ENCODE measurements at regions not wholly inside any gene's neighbourhood (a gene's known extent, or its start where the extent isn't known, plus 50 kb on each side); places are given as distances from the start of the nearest gene placed in this dataset.

- no peak for FAIRE-seq
These were observed 272.0 kb downstream of the BLID start for GRCh38 chr11:121844016-121844415.

GRCh38 chr11:121842192-121842585 lies 273.8 kb downstream of the BLID start:
- FAIRE-seq: no peak

GRCh38 chr11:121841487-121842191 lies 274.4 kb downstream of the BLID start:
- no peak for FAIRE-seq

GRCh38 chr11:121839781-121840180 lies 276.2 kb downstream of the BLID start:
- no peak for FAIRE-seq

- no peak for FAIRE-seq
These were observed 277.4 kb downstream of the BLID start for GRCh38 chr11:121838571-121838970.

GRCh38 chr11:121833970-121834369 lies 282.0 kb downstream of the BLID start:
- FAIRE-seq: no peak

- FAIRE-seq: no peak
These were observed 286.8 kb downstream of the BLID start for GRCh38 chr11:121829159-121829643.

- no peak for FAIRE-seq
These were observed 301.1 kb downstream of the BLID start for GRCh38 chr11:121814962-121815361.

- FAIRE-seq: no peak
These were observed 301.7 kb downstream of the BLID start for GRCh38 chr11:121814296-121814695.

GRCh38 chr11:121810291-121810690 lies 305.7 kb downstream of the BLID start:
- no peak for FAIRE-seq

GRCh38 chr11:121808096-121808495 lies 307.9 kb downstream of the BLID start:
- FAIRE-seq: no peak

- no peak for FAIRE-seq
These were observed 309.0 kb downstream of the BLID start for GRCh38 chr11:121807051-121807450.

GRCh38 chr11:121802542-121802941 lies 313.5 kb downstream of the BLID start:
- no peak for FAIRE-seq

GRCh38 chr11:121801781-121802180 lies 314.2 kb downstream of the BLID start:
- no peak for FAIRE-seq

- FAIRE-seq: no peak
These were observed 314.6 kb downstream of the BLID start for GRCh38 chr11:121801394-121801748.

- FAIRE-seq: no peak
These were observed 315.2 kb downstream of the BLID start for GRCh38 chr11:121800731-121801393.

GRCh38 chr11:121800240-121800639 lies 315.8 kb downstream of the BLID start:
- no peak for FAIRE-seq

GRCh38 chr11:121797496-121797895 lies 318.5 kb downstream of the BLID start:
- no peak for FAIRE-seq

GRCh38 chr11:121795174-121795573 lies 320.8 kb downstream of the BLID start:
- no peak for FAIRE-seq

- no peak for FAIRE-seq
These were observed 321.3 kb downstream of the BLID start for GRCh38 chr11:121794671-121795141.

- no peak for FAIRE-seq
These were observed 322.1 kb downstream of the BLID start for GRCh38 chr11:121793916-121794315.

GRCh38 chr11:121793291-121793690 lies 322.7 kb downstream of the BLID start:
- no peak for FAIRE-seq

GRCh38 chr11:121792185-121792584 lies 323.8 kb downstream of the BLID start:
- no peak for FAIRE-seq

GRCh38 chr11:121790430-121790829 lies 325.6 kb downstream of the BLID start:
- FAIRE-seq: no peak

GRCh38 chr11:121780971-121781370 lies 328.2 kb upstream of the SORL1-AS1 start:
- no peak for FAIRE-seq
